Heart left ventricle (tissue), 16 donors: ENCODE measurements at regions not wholly inside any gene's neighbourhood (a gene's known extent, or its start where the extent isn't known, plus 50 kb on each side); places are given as distances from the start of the nearest gene placed in this dataset.

Experiments
- ATAC-seq, 4 donors: fragments of 200-7000 bp; cut with Tn5 transposase; one replicate each; pipeline ENCODE4 v1.9.1; 2020 to 2022; ENCODE audit warnings: moderate library complexity in 4 of 4, mild to moderate bottlenecking in 3 of 4, moderate number of reproducible peaks in 1 of 4
- DNase-seq, 5 donors: peaks; one replicate each; pipeline ENCODE4 v3.0.0-alpha.2; 2020
- H3K27ac ChIP-seq, 12 donors: fragments of 200-600 bp; sonication (generic) in 4 of 12; one replicate each; pipeline versions ENCODE4 v1.5.0 to v1.8.0; 2016 to 2022; ENCODE audit warnings: mild to moderate bottlenecking in 2 of 12
- H3K27me3 ChIP-seq, 9 donors: fragments of 200-600 bp; sonication (generic) in 2 of 9; one replicate each; pipeline versions ENCODE4 v1.5.1 to v1.8.0; 2016 to 2022; ENCODE audit warnings: mild to moderate bottlenecking in 3 of 9
- H3K36me3 ChIP-seq, 9 donors: fragments of 200-600 bp; sonication (generic) in 2 of 9; one replicate each; pipeline versions ENCODE4 v1.5.0 to v1.8.0; 2018 to 2022; ENCODE audit warnings: mild to moderate bottlenecking in 2 of 9
- H3K4me1 ChIP-seq, 12 donors: fragments of 200-600 bp; sonication (generic) in 4 of 12; one replicate each; pipeline versions ENCODE4 v1.5.0 to v1.8.0; 2016 to 2022; ENCODE audit warnings: mild to moderate bottlenecking in 3 of 12
- H3K4me3 ChIP-seq, 12 donors: fragments of 200-600 bp; sonication (generic) in 4 of 12; one replicate each; pipeline versions ENCODE4 v1.5.0 to v1.8.0; 2017 to 2022; ENCODE audit warnings: mild to moderate bottlenecking in 9 of 12, moderate library complexity in 4 of 12
- H3K9me3 ChIP-seq, 12 donors: fragments of 200-600 bp; sonication (generic) in 4 of 12; one replicate each; pipeline versions ENCODE4 v1.5.0 to v1.8.0; 2016 to 2022; ENCODE audit warnings: mild to moderate bottlenecking in 1 of 12
- CTCF ChIP-seq, 12 donors: fragments of 200-600 bp; sonication (generic) in 4 of 12; IDR thresholded peaks; one replicate each; pipeline versions ENCODE4 v1.5.0 to v1.8.0; 2018 to 2022; ENCODE audit warnings: antibody characterized with exemption in 12 of 12, mild to moderate bottlenecking in 5 of 12
- POLR2A ChIP-seq, 2 donors: fragments of 450-650 bp; IDR thresholded peaks; one replicate each; pipeline ENCODE4 v1.6.1; 2017; ENCODE audit warnings: antibody characterized with exemption in 2 of 2, mild to moderate bottlenecking in 2 of 2, moderate library complexity in 2 of 2
- WGBS, 4 donors: extraction: QIAGEN DNeasy Blood & Tissue Kit in 2 of 4; methylation state at CpG; one replicate each; pipeline versions ENCODE4 v1.1.5 to v1.1.7; 2013 to 2018; 5-methylcytosine and 5-hydroxymethylcytosine counted together
- intact Hi-C, 10 donors: fragments of 100-400 bp; cut with DNase I; formaldehyde crosslinking; loops; one replicate each; pipeline versions ENCODE4 v1.11.1 to v1.14.2; 2022
- donor health status: ischemic (EF 13 %, LVEDD 7.1; RV severe dilation, severe dysfunction).
- donor health status: healthy with polysubstance abuse.
- donor health status: DM: no; HTN: yes; CAD: no.
- donor health status: DM: no; HTN: no; CAD: no.
- donor health status: ischemic (EF 25% LVEDD 6.9; RV normal size, moderate dysfunction).
- donor health status: ischemic (EF 25% LVEDD 5.7; RV mildly dilated, moderate dysfunction).
- donor health status: healthy.
- donor health status: DM: yes; HTN: yes; CAD: no.
- donor health status: ischemic (EF 35%, LVEDD 5.7; RV mildly dilated, moderate dysfunction).
- donor health status: nonischemic (EF 11% LVEDD 7.7; RV severe dilation, severe dysfunction).
- donor health status: DM: yes; HTN: yes; CAD: no.
- donor health status: PGD.
- donor health status: ischemic (EF 29% LVEDD 5.4; RV normal size, mild dysfunction).
- donor health status: nonischemic (EF 23%, LVEDD 6.1; RV moderate dilation, normal function).

GRCh38 chr2:191481305-191482070 is 196.4 kb upstream of the NABP1 start:
- Histone ChIP-seq H3K4me3 (no peak overlapping the region), H3K36me3 (no peaks in the 10 kb centered on the region), H3K27ac (no peak overlapping the region), H3K9me3 (peaks cover 0 to 38% (median 15%) of the 10 kb centered on the region in 12 donors), H3K4me1 (peaks cover 3 to 31% (median 15%) of the 10 kb centered on the region in 12 donors), H3K27me3 (no peaks in the 10 kb centered on the region)
- ATAC-seq = no peak
- no peak for DNase-seq
- intact Hi-C loops = no loop called here
- WGBS, 4 donors = 72 to 79% (median 76%) methylated on average over 3 of the region's 3 CpGs
- TF ChIP-seq CTCF (IDR thresholded peaks at IDR 0.05) = no peak
- no peak for TF ChIP-seq POLR2A (IDR thresholded peaks at IDR 0.05)

GRCh38 chr2:191483117-191483516 is 194.8 kb upstream of the NABP1 start:
- WGBS, 4 donors = 64 to 74% (median 71%) methylated on average over 3 of the region's 3 CpGs

GRCh38 chr2:191486584-191487320 is 191.2 kb upstream of the NABP1 start:
- H3K9me3 ChIP-seq = peaks cover 0 to 26% (median 12%) of the 10 kb centered on the region in 12 donors
- no peak for TF ChIP-seq POLR2A (IDR thresholded peaks at IDR 0.05)
- TF ChIP-seq CTCF (IDR thresholded peaks at IDR 0.05) = no peak
- no peak overlapping the region for H3K4me3 ChIP-seq
- ATAC-seq (peak in 3 of 4 donors; percentile 67 to 91 (median 71)), DNase-seq (peak in 3 of 5 donors; percentile 27 to 51 (median 31))
- peaks cover 0 to 21% (median 0%) of the 10 kb centered on the region in 12 donors for H3K4me1 ChIP-seq
- no peaks in the 10 kb centered on the region for H3K27me3 ChIP-seq
- H3K27ac ChIP-seq = peak overlapping the region in 2 of 12 donors; percentile 3 to 18
- intact Hi-C loops = no loop called here
- 81 to 94% (median 90%) methylated on average over 3 of the region's 3 CpGs for WGBS, 4 donors
- no peaks in the 10 kb centered on the region for H3K36me3 ChIP-seq

More at GRCh38 chr2:191483117-191483516, 194.8 kb upstream of the NABP1 start:
- Histone ChIP-seq H3K27me3 (no peaks in the 10 kb centered on the region), H3K27ac (no peak overlapping the region), H3K9me3 (peaks cover 0 to 38% (median 15%) of the 10 kb centered on the region in 12 donors), H3K4me3 (no peak overlapping the region), H3K4me1 (peaks cover 3 to 38% (median 15%) of the 10 kb centered on the region in 12 donors), H3K36me3 (no peaks in the 10 kb centered on the region)
- ATAC-seq = no peak
- DNase-seq = no peak
- TF ChIP-seq POLR2A (IDR thresholded peaks at IDR 0.05) = no peak
- intact Hi-C loops = no loop called here

- Histone ChIP-seq H3K27me3 (no peaks in the 10 kb centered on the region), H3K27ac (no peak overlapping the region), H3K36me3 (no peaks in the 10 kb centered on the region), H3K4me1 (peaks cover 0 to 21% (median 0%) of the 10 kb centered on the region in 12 donors), H3K4me3 (no peak overlapping the region), H3K9me3 (peaks cover 0 to 13% (median 5%) of the 10 kb centered on the region in 12 donors)
- no peak for TF ChIP-seq POLR2A (IDR thresholded peaks at IDR 0.05)
- no peak for TF ChIP-seq CTCF (IDR thresholded peaks at IDR 0.05)
- intact Hi-C loops = no loop called here
- DNase-seq (no peak), ATAC-seq (no peak)
- 63 to 79% (median 69%) methylated on average over 7 of the region's 7 CpGs for WGBS, 4 donors
These were observed 189.8 kb upstream of the NABP1 start for GRCh38 chr2:191488135-191488534.
